DND-41 (cell line): ENCODE measurements at regions not wholly inside any gene's neighbourhood (a gene's known extent, or its start where the extent isn't known, plus 50 kb on each side); places are given as distances from the start of the nearest gene placed in this dataset.

Experiments
- ATAC-seq: fragments of 200-7000 bp; cut with Tn5 transposase; 3 replicates; pipeline ENCODE4 v1.9.1; 2021; ENCODE audit warnings: low read depth; ENCODE audit not compliant: insufficient read depth
- DNase-seq: peaks from one replicate; pipeline ENCODE4 v3.0.0-alpha.2; 2020
- H2AFZ ChIP-seq: 2 replicates; pipeline ENCODE4 v1.6.0; 2012; ENCODE audit warnings: low read depth, low read length
- H3K27ac ChIP-seq: 2 replicates; pipeline ENCODE4 v1.5.1; 2012; ENCODE audit warnings: low read length, inconsistent platforms
- H3K27me3 ChIP-seq: fragments of 200-600 bp; sonication (generic); 2 replicates; pipeline ENCODE4 v1.6.0; 2012; ENCODE audit warnings: low read length, mild to moderate bottlenecking, inconsistent platforms; ENCODE audit not compliant: insufficient read depth, poor library complexity
- H3K36me3 ChIP-seq: 2 replicates; pipeline ENCODE4 v1.5.1; 2012; ENCODE audit warnings: low read length, inconsistent platforms; ENCODE audit not compliant: insufficient read depth
- H3K4me1 ChIP-seq: 2 replicates; pipeline ENCODE4 v1.5.1; 2012; ENCODE audit warnings: mild to moderate bottlenecking, low read length; ENCODE audit not compliant: insufficient read depth
- H3K4me2 ChIP-seq: 2 replicates; pipeline ENCODE4 v1.6.0; 2012; ENCODE audit warnings: mild to moderate bottlenecking, moderate library complexity, low read length, inconsistent platforms; ENCODE audit not compliant: insufficient read depth
- H3K4me3 ChIP-seq, 2 experiments: fragments of 200-600 bp in 1 of 2; shearing (Covaris generic) in 1 of 2; 2 replicates each; pipeline ENCODE4 v1.5.1; 2012 to 2016; ENCODE audit warnings: inconsistent platforms in 2 of 2, low read length in 2 of 2, mild to moderate bottlenecking in 2 of 2, low read depth in 1 of 2, moderate library complexity in 1 of 2
- H3K79me2 ChIP-seq: 2 replicates; pipeline ENCODE4 v1.6.0; 2012; ENCODE audit warnings: low read length, inconsistent platforms; ENCODE audit not compliant: insufficient read depth
- H3K9ac ChIP-seq: 2 replicates; pipeline ENCODE4 v1.6.0; 2012; ENCODE audit warnings: low read depth, mild to moderate bottlenecking, inconsistent platforms, low read length, moderate library complexity
- H3K9me3 ChIP-seq: 2 replicates; pipeline ENCODE4 v1.5.1; 2012; ENCODE audit warnings: low read length, moderate library complexity, mild to moderate bottlenecking, inconsistent platforms; ENCODE audit not compliant: insufficient read depth, severe bottlenecking
- H4K20me1 ChIP-seq: 2 replicates; pipeline ENCODE4 v1.6.0; 2012; ENCODE audit warnings: low read length; ENCODE audit not compliant: insufficient read depth
- CTCF ChIP-seq: IDR thresholded peaks from 2 replicates; pipeline ENCODE4 v1.5.1; 2012; ENCODE audit warnings: borderline replicate concordance, low read length, moderate library complexity, mild to moderate bottlenecking; ENCODE audit not compliant: poor library complexity, severe bottlenecking; ENCODE audit errors: extremely low read depth
- EZH2 ChIP-seq: IDR thresholded peaks from 3 replicates; pipeline ENCODE4 v1.6.1; 2012; ENCODE audit warnings: borderline replicate concordance, low read depth, mild to moderate bottlenecking, moderate library complexity, low read length, inconsistent platforms; ENCODE audit not compliant: severe bottlenecking

GRCh38 chr4:57265831-57266582 lies 155.8 kb upstream of the IGFBP7 start:
- Histone ChIP-seq H3K27me3 (no peaks in the 10 kb centered on the region), H3K9me3 (no peaks in the 10 kb centered on the region), H3K79me2 (no peaks in the 10 kb centered on the region), H3K4me3 (no peak overlapping the region), H3K36me3 (no peaks in the 10 kb centered on the region), H3K27ac (no peak overlapping the region), H2AFZ (no peak overlapping the region), H4K20me1 (no peaks in the 10 kb centered on the region), H3K9ac (no peak overlapping the region), H3K4me1 (no peaks in the 10 kb centered on the region), H3K4me2 (no peak overlapping the region)
- ATAC-seq: no peak
- no peak for DNase-seq
- TF ChIP-seq EZH2 (no peak), CTCF (no peak)

- no peaks in the 10 kb centered on the region for H3K79me2 ChIP-seq
- H3K27ac ChIP-seq: no peak overlapping the region
- H3K36me3 ChIP-seq: no peaks in the 10 kb centered on the region
- H3K4me3 ChIP-seq: no peak overlapping the region
- no peak for TF ChIP-seq EZH2
- no peak for DNase-seq
- H2AFZ ChIP-seq: no peak overlapping the region
- no peaks in the 10 kb centered on the region for H4K20me1 ChIP-seq
- H3K4me1 ChIP-seq: no peaks in the 10 kb centered on the region
- H3K4me2 ChIP-seq: no peak overlapping the region
- no peak for ATAC-seq
- no peaks in the 10 kb centered on the region for H3K27me3 ChIP-seq
- H3K9me3 ChIP-seq: no peaks in the 10 kb centered on the region
- no peak overlapping the region for H3K9ac ChIP-seq
These were observed 144.6 kb upstream of the IGFBP7 start for GRCh38 chr4:57254754-57255153.

GRCh38 chr4:57249083-57249482 lies 138.9 kb upstream of the IGFBP7 start:
- Histone ChIP-seq H3K4me3 (no peak overlapping the region), H3K4me2 (no peak overlapping the region), H3K79me2 (no peaks in the 10 kb centered on the region), H3K36me3 (no peaks in the 10 kb centered on the region), H3K9me3 (no peaks in the 10 kb centered on the region), H3K27me3 (no peaks in the 10 kb centered on the region), H3K27ac (no peak overlapping the region), H2AFZ (no peak overlapping the region), H3K9ac (no peak overlapping the region), H3K4me1 (no peaks in the 10 kb centered on the region), H4K20me1 (no peaks in the 10 kb centered on the region)
- ATAC-seq (no peak), DNase-seq (no peak)
- no peak for TF ChIP-seq EZH2

GRCh38 chr4:57243076-57243475 lies 132.9 kb upstream of the IGFBP7 start:
- H3K27me3 ChIP-seq: no peaks in the 10 kb centered on the region
- H3K79me2 ChIP-seq: no peaks in the 10 kb centered on the region
- no peak for ATAC-seq
- TF ChIP-seq CTCF (no peak), EZH2 (no peak)
- H4K20me1 ChIP-seq: no peaks in the 10 kb centered on the region
- no peaks in the 10 kb centered on the region for H3K9me3 ChIP-seq
- no peak overlapping the region for H3K9ac ChIP-seq
- H3K27ac ChIP-seq: no peak overlapping the region
- no peak overlapping the region for H2AFZ ChIP-seq
- H3K4me1 ChIP-seq: no peaks in the 10 kb centered on the region
- DNase-seq: no peak
- no peak overlapping the region for H3K4me2 ChIP-seq
- no peaks in the 10 kb centered on the region for H3K36me3 ChIP-seq
- H3K4me3 ChIP-seq: no peak overlapping the region
